Activated naive CD4-positive, alpha-beta T cell treated with anti-CD3 and anti-CD28 coated beads for 36 hours (primary cell): ENCODE measurements at regions not wholly inside any gene's neighbourhood (a gene's known extent, or its start where the extent isn't known, plus 50 kb on each side); places are given as distances from the start of the nearest gene placed in this dataset.

ENCODE experiments used
- CTCF ChIA-PET: fragments of 350-600 bp; sonication (Branson Sonifier 250); formaldehyde crosslinking; loops from one replicate; lab custom pipeline; 2021; ENCODE audit warnings: antibody characterized with exemption; lab: Charles Lee
- DNase-seq: peaks from one replicate; pipeline ENCODE4 v3.0.0-alpha.2; 2020
- H3K27ac Mint-ChIP-seq: one replicate; pipeline ENCODE4 v1.8.0; 2021; ENCODE audit warnings: mild to moderate bottlenecking, mixed read lengths
- H3K27me3 Mint-ChIP-seq: one replicate; pipeline ENCODE4 v1.8.0; 2021; ENCODE audit warnings: low read depth, mixed read lengths
- H3K36me3 Mint-ChIP-seq: one replicate; pipeline ENCODE4 v1.8.0; 2021; ENCODE audit warnings: low read depth, mixed read lengths
- H3K4me1 Mint-ChIP-seq: one replicate; pipeline ENCODE4 v1.8.0; 2021; ENCODE audit warnings: low read depth, mixed read lengths
- H3K4me3 Mint-ChIP-seq: one replicate; pipeline ENCODE4 v1.8.0; 2021; ENCODE audit warnings: mild to moderate bottlenecking, moderate library complexity, mixed read lengths
- H3K9me3 Mint-ChIP-seq: one replicate; pipeline ENCODE4 v1.8.0; 2021; ENCODE audit warnings: mixed read lengths
- intact Hi-C: fragments of 100-400 bp; cut with micrococcal nuclease; formaldehyde crosslinking; loops from one replicate; pipeline ENCODE4 v1.15.1; 2023

DNA sequence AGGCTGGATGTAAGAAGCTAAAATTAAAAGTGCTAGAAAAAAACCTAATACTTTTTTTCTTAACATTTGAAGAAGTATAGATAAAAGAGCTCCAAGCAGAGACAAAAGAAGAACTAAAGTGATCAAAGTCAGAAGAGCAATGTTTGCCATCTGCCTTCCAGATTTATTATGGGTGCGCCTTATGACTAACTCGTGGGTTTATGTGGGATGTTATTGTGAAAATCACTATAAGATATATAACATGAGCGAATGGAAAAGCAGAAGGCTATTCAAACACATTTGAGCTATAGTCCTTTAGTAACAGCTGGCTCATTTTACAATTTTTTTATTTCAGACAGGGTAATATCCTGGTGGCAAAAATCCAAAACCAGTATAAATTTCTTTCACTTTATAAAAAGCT, 1040.7 kb downstream of the RAPGEF2 start:
- no peaks in the 10 kb centered on the region for H3K4me1 Mint-ChIP-seq
- intact Hi-C loops: no loop called here
- H3K4me3 Mint-ChIP-seq: no peak overlapping the region
- CTCF ChIA-PET: interaction anchor here (0.6 kb wide), 1 partner anchor 245 kb away, joined by 3 read pairs; no protein-coding TSS in a partner anchor
- H3K36me3 Mint-ChIP-seq: no peaks in the 10 kb centered on the region
- no peaks in the 10 kb centered on the region for H3K27me3 Mint-ChIP-seq
- H3K9me3 Mint-ChIP-seq: peaks cover 4% of the 10 kb centered on the region
- H3K27ac Mint-ChIP-seq: no peak overlapping the region
- DNase-seq: no peak

DNA sequence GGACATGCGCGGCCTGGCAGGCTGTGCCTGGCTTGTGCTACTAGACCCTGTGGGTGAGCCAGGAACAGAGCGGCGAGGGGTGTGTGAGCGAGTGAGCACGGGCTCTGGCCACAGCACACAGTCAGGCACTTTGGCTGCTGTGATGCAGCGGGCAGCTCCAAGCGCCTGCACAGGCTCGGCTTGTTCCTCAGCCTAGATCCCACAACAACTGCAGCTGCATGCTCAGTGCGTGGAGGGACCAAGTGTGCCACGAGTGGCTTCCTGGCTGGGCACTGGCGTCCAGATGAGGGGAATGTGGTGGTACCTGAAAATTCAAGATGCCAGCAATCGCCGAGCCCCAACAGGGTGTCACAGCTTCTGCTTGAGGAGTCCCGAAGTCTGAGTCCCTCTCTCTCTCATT, 1056.6 kb downstream of the RAPGEF2 start:
- no peak overlapping the region for H3K4me3 Mint-ChIP-seq
- CTCF ChIA-PET: no interaction called here

DNA sequence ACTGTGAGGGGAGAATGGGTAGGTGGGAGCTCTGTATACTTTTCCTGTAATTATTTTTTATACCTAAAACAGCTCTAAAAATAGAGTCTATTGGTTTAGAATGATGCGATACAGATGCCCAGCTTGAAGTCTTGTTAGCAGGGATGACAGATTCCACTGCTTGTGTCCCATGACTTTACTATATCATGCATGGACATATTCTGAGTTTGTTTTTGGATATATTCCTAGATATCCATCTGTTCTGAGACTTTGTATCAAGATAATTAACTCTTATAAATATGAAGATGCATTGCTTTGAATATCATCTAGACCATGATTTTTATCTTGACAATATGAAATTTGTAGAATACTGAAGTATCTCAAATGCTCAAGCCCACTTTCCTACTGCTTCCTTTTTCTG, 1058.1 kb downstream of the RAPGEF2 start:
- no peak overlapping the region for H3K27ac Mint-ChIP-seq
- CTCF ChIA-PET: no interaction called here
- H3K9me3 Mint-ChIP-seq: no peaks in the 10 kb centered on the region
- intact Hi-C loops: no loop called here
- DNase-seq: no peak
- no peaks in the 10 kb centered on the region for H3K36me3 Mint-ChIP-seq
- H3K4me3 Mint-ChIP-seq: no peak overlapping the region
- H3K4me1 Mint-ChIP-seq: no peaks in the 10 kb centered on the region
- H3K27me3 Mint-ChIP-seq: no peaks in the 10 kb centered on the region

More for the DNA sequence above, 1056.6 kb downstream of the RAPGEF2 start:
- DNase-seq: no peak
- Mint-ChIP-seq H3K9me3 (no peaks in the 10 kb centered on the region), H3K36me3 (no peaks in the 10 kb centered on the region), H3K27ac (no peak overlapping the region), H3K4me1 (no peaks in the 10 kb centered on the region), H3K27me3 (no peaks in the 10 kb centered on the region)
- intact Hi-C loops: no loop called here

- Mint-ChIP-seq H3K4me1 (no peaks in the 10 kb centered on the region), H3K36me3 (no peaks in the 10 kb centered on the region), H3K9me3 (peaks cover 9% of the 10 kb centered on the region), H3K4me3 (no peak overlapping the region), H3K27me3 (no peaks in the 10 kb centered on the region), H3K27ac (no peak overlapping the region)
- intact Hi-C loops: no loop called here
- CTCF ChIA-PET: no interaction called here
- no peak for DNase-seq
These were observed 1072.3 kb downstream of the RAPGEF2 start for GRCh38 chr4:160175064-160175643.

DNA sequence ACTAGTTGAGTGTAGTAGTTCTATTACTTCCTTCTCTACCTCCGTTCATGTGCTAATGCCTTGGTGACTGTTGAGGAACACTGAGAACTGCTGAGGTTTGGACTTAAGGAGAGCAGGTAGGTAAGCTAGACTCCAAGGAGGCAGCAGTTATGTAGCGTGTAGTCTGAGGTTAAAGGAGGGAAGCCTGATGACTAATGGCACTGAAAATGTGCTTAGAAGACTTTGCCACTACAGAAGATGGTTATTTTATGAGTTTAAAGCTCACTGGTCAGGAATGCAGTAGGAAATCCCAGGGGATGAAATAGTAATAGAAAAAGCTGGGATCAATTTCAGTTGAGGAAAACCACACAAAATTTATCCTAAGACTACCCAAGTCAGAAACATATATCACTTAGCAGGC, 1077.3 kb downstream of the RAPGEF2 start:
- Mint-ChIP-seq H3K4me1 (no peaks in the 10 kb centered on the region), H3K4me3 (no peak overlapping the region), H3K27ac (no peak overlapping the region), H3K27me3 (no peaks in the 10 kb centered on the region), H3K9me3 (peaks cover 6% of the 10 kb centered on the region), H3K36me3 (no peaks in the 10 kb centered on the region)
- CTCF ChIA-PET: no interaction called here
- intact Hi-C loops: no loop called here
- no peak for DNase-seq

- no peak for DNase-seq
- CTCF ChIA-PET: no interaction called here
- intact Hi-C loops: no loop called here
- Mint-ChIP-seq H3K27me3 (no peaks in the 10 kb centered on the region), H3K4me1 (no peaks in the 10 kb centered on the region), H3K4me3 (no peak overlapping the region), H3K9me3 (peaks cover 4% of the 10 kb centered on the region), H3K36me3 (no peaks in the 10 kb centered on the region), H3K27ac (no peak overlapping the region)
These were observed 1079.8 kb downstream of the RAPGEF2 start for GRCh38 chr4:160182727-160183126.

GRCh38 chr4:160184884-160185283, 1082.0 kb downstream of the RAPGEF2 start:
- intact Hi-C loops: no loop called here
- CTCF ChIA-PET: no interaction called here
- H3K27ac Mint-ChIP-seq: no peak overlapping the region
- H3K4me1 Mint-ChIP-seq: no peaks in the 10 kb centered on the region
- H3K9me3 Mint-ChIP-seq: peaks cover 7% of the 10 kb centered on the region
- no peak for DNase-seq
- H3K36me3 Mint-ChIP-seq: no peaks in the 10 kb centered on the region
- H3K4me3 Mint-ChIP-seq: no peak overlapping the region
- no peaks in the 10 kb centered on the region for H3K27me3 Mint-ChIP-seq

DNA sequence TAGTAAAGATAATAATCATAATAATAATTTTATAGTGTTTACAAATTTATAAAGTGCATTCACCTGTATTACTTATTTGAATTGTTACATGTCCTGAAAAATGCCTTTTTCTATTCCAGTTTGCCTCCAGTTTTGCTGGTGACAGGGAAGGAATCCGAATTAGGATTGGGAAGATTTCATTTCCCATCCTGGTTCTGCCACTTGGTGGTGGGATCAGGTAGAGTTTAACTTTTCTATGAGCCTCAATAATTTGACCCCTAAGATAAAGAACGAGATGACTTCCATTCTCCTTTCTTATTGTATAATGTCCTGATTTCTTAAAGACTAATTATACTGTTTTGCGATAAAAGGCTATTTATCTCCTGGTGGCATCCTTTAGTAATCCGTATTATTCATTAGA, 1090.9 kb downstream of the RAPGEF2 start:
- Mint-ChIP-seq H3K4me3 (no peak overlapping the region), H3K36me3 (no peaks in the 10 kb centered on the region), H3K27ac (no peak overlapping the region), H3K4me1 (no peaks in the 10 kb centered on the region), H3K9me3 (peaks cover 4% of the 10 kb centered on the region), H3K27me3 (no peaks in the 10 kb centered on the region)
- intact Hi-C loops: no loop called here
- CTCF ChIA-PET: no interaction called here
- no peak for DNase-seq

DNA sequence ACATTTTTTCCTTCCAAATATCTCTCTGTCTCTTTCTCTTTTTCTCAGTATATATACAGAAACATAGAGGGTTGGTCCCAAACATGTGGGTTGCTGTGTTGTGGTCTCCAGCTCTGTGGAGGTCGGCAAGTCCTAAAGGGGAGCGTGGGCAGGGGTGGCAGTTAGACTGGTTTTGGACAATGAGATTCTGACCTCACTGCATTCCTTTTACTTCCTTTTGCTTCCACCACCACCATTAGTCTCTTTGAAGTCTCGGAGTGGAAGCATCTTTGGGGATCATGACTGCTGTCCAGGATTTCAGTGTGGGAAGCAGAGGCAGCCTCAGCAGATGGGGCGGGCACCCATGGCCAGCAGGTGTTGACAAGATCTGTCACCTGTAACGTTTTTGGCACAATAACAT, 1091.8 kb downstream of the RAPGEF2 start:
- Mint-ChIP-seq H3K4me3 (no peak overlapping the region), H3K9me3 (peaks cover 6% of the 10 kb centered on the region), H3K36me3 (no peaks in the 10 kb centered on the region), H3K27ac (no peak overlapping the region), H3K27me3 (no peaks in the 10 kb centered on the region), H3K4me1 (no peaks in the 10 kb centered on the region)
- intact Hi-C loops: no loop called here
- no peak for DNase-seq
- CTCF ChIA-PET: no interaction called here

GRCh38 chr4:160202802-160203201, 1099.9 kb downstream of the RAPGEF2 start:
- no peak overlapping the region for H3K4me3 Mint-ChIP-seq
- peaks cover 9% of the 10 kb centered on the region for H3K9me3 Mint-ChIP-seq
- intact Hi-C loops: no loop called here
- H3K4me1 Mint-ChIP-seq: no peaks in the 10 kb centered on the region
- no peaks in the 10 kb centered on the region for H3K36me3 Mint-ChIP-seq
- no peaks in the 10 kb centered on the region for H3K27me3 Mint-ChIP-seq
- no peak overlapping the region for H3K27ac Mint-ChIP-seq
- no peak for DNase-seq
- CTCF ChIA-PET: no interaction called here

- H3K4me3 Mint-ChIP-seq: no peak overlapping the region
- H3K27me3 Mint-ChIP-seq: no peaks in the 10 kb centered on the region
- no peaks in the 10 kb centered on the region for H3K4me1 Mint-ChIP-seq
- no peaks in the 10 kb centered on the region for H3K36me3 Mint-ChIP-seq
- H3K27ac Mint-ChIP-seq: no peak overlapping the region
- intact Hi-C loops: no loop called here
- DNase-seq: no peak
- H3K9me3 Mint-ChIP-seq: peaks cover 4% of the 10 kb centered on the region
- CTCF ChIA-PET: no interaction called here
These were observed 1109.2 kb downstream of the RAPGEF2 start for GRCh38 chr4:160212078-160212477.

- intact Hi-C loops: no loop called here
- Mint-ChIP-seq H3K27me3 (no peaks in the 10 kb centered on the region), H3K36me3 (no peaks in the 10 kb centered on the region), H3K27ac (no peak overlapping the region), H3K4me3 (no peak overlapping the region), H3K4me1 (no peaks in the 10 kb centered on the region), H3K9me3 (peaks cover 4% of the 10 kb centered on the region)
- no peak for DNase-seq
- CTCF ChIA-PET: no interaction called here
These were observed 1110.5 kb downstream of the RAPGEF2 start for GRCh38 chr4:160213366-160213765.

GRCh38 chr4:160217352-160217751, 1114.5 kb downstream of the RAPGEF2 start:
- DNase-seq: no peak
- no peaks in the 10 kb centered on the region for H3K4me1 Mint-ChIP-seq
- H3K27ac Mint-ChIP-seq: no peak overlapping the region
- no peaks in the 10 kb centered on the region for H3K27me3 Mint-ChIP-seq
- no peaks in the 10 kb centered on the region for H3K36me3 Mint-ChIP-seq
- intact Hi-C loops: loop anchor here (5.0 kb wide), 1 partner anchor 485 kb away; no protein-coding TSS in a partner anchor
- peaks cover 13% of the 10 kb centered on the region for H3K9me3 Mint-ChIP-seq
- CTCF ChIA-PET: no interaction called here
- H3K4me3 Mint-ChIP-seq: no peak overlapping the region
